SK-N-SH treated with all-trans-retinoic acid at 6 μM for 48 hours (cell line): ENCODE measurements at regions not wholly inside any gene's neighbourhood (a gene's known extent, or its start where the extent isn't known, plus 50 kb on each side); places are given as distances from the start of the nearest gene placed in this dataset.

ENCODE experiments used
- ATAC-seq: fragments of 200-7000 bp; cut with Tn5 transposase; 3 replicates; pipeline ENCODE4 v1.9.1; 2020; ENCODE audit warnings: mild to moderate bottlenecking, moderate library complexity
- ARNTL ChIP-seq: fragments of 450-650 bp; formaldehyde crosslinking; IDR thresholded peaks from 2 replicates; pipeline ENCODE4 v1.5.0; 2020; ENCODE audit warnings: low read depth, mild to moderate bottlenecking, moderate library complexity, borderline replicate concordance
- BACH2 ChIP-seq: fragments of 250-450 bp; sonication (Bioruptor Pico); IDR thresholded peaks from 2 replicates; pipeline ENCODE4 v1.9.0; 2021; ENCODE audit warnings: mild to moderate bottlenecking, borderline replicate concordance
- CREB5 ChIP-seq: fragments of 250-450 bp; sonication (Bioruptor Pico); IDR thresholded peaks from 2 replicates; pipeline ENCODE4 v1.5.1; 2020; ENCODE audit warnings: low read depth, mild to moderate bottlenecking, moderate library complexity
- CSDC2 ChIP-seq: fragments of 250-450 bp; sonication (Bioruptor Pico); IDR thresholded peaks from 2 replicates; pipeline ENCODE4 v1.5.0; 2020; ENCODE audit warnings: mild to moderate bottlenecking, moderate library complexity
- CSRNP3 ChIP-seq: fragments of 250-450 bp; sonication (Bioruptor Pico); IDR thresholded peaks from 2 replicates; pipeline ENCODE4 v1.5.1; 2021; ENCODE audit warnings: mild to moderate bottlenecking, moderate library complexity
- ESRRG ChIP-seq: fragments of 250-450 bp; sonication (Bioruptor Pico); IDR thresholded peaks from 2 replicates; pipeline ENCODE4 v1.6.1; 2021; ENCODE audit warnings: mild to moderate bottlenecking
- GLIS3 ChIP-seq: fragments of 250-450 bp; sonication (Bioruptor Pico); IDR thresholded peaks from 2 replicates; pipeline ENCODE4 v1.5.0; 2020; ENCODE audit warnings: mild to moderate bottlenecking, moderate library complexity
- ISL1 ChIP-seq: fragments of 250-450 bp; sonication (Bioruptor Pico); IDR thresholded peaks from 2 replicates; pipeline ENCODE4 v2.1.2; 2022; ENCODE audit warnings: mild to moderate bottlenecking, moderate library complexity
- OSR1 ChIP-seq: fragments of 250-450 bp; sonication (Bioruptor Pico); IDR thresholded peaks from 2 replicates; pipeline ENCODE4 v1.8.0; 2022; ENCODE audit warnings: moderate library complexity, mild to moderate bottlenecking, inconsistent platforms
- PATZ1 ChIP-seq: fragments of 250-450 bp; sonication (Bioruptor Pico); IDR thresholded peaks from 2 replicates; pipeline ENCODE4 v1.8.0; 2020; ENCODE audit warnings: mild to moderate bottlenecking, moderate library complexity, borderline replicate concordance
- PPARA ChIP-seq: fragments of 250-450 bp; sonication (Bioruptor Pico); IDR thresholded peaks from 2 replicates; pipeline ENCODE4 v1.5.0; 2020; ENCODE audit warnings: mild to moderate bottlenecking, borderline replicate concordance
- RARB ChIP-seq: fragments of 250-450 bp; sonication (Bioruptor Pico); IDR thresholded peaks from 2 replicates; pipeline ENCODE4 v1.8.0; 2021; ENCODE audit warnings: mild to moderate bottlenecking, moderate library complexity
- SNAI2 ChIP-seq: fragments of 250-450 bp; sonication (Bioruptor Pico); IDR thresholded peaks from 2 replicates; pipeline ENCODE4 v1.5.0; 2020; ENCODE audit warnings: mild to moderate bottlenecking, moderate library complexity
- TCF4 ChIP-seq: fragments of 250-450 bp; sonication (Bioruptor Pico); IDR thresholded peaks from 2 replicates; pipeline ENCODE4 v1.8.0; 2021; ENCODE audit warnings: mild to moderate bottlenecking, moderate library complexity, borderline replicate concordance
- TOX ChIP-seq: fragments of 250-450 bp; sonication (Bioruptor Pico); IDR thresholded peaks from 2 replicates; pipeline ENCODE4 v1.8.0; 2021; ENCODE audit warnings: mild to moderate bottlenecking, moderate library complexity, borderline replicate concordance
- TSHZ2 ChIP-seq: fragments of 250-450 bp; sonication (Bioruptor Pico); IDR thresholded peaks from 2 replicates; pipeline ENCODE4 v1.5.0; 2020; ENCODE audit warnings: mild to moderate bottlenecking, moderate library complexity
- ZC3H10 ChIP-seq: fragments of 250-450 bp; sonication (Bioruptor Pico); IDR thresholded peaks from 2 replicates; pipeline ENCODE4 v1.5.1; 2021; ENCODE audit warnings: mild to moderate bottlenecking, moderate library complexity
- ZFP3 ChIP-seq: fragments of 250-450 bp; sonication (Bioruptor Pico); IDR thresholded peaks from 2 replicates; pipeline ENCODE4 v1.5.0; 2020; ENCODE audit warnings: mild to moderate bottlenecking, moderate library complexity
- ZFP30 ChIP-seq: fragments of 450-650 bp; formaldehyde crosslinking; IDR thresholded peaks from 2 replicates; pipeline ENCODE4 v1.5.0; 2022; ENCODE audit warnings: mild to moderate bottlenecking, moderate library complexity
- ZNF565 ChIP-seq: fragments of 450-650 bp; formaldehyde crosslinking; conservative IDR thresholded peaks from 2 replicates; pipeline ENCODE4 v1.5.0; 2020; ENCODE audit warnings: low read depth, mild to moderate bottlenecking, moderate library complexity
- ZNF70 ChIP-seq: fragments of 450-650 bp; formaldehyde crosslinking; IDR thresholded peaks from 2 replicates; pipeline ENCODE4 v1.5.0; 2020; ENCODE audit warnings: mild to moderate bottlenecking, moderate library complexity
- ZNF8 ChIP-seq: fragments of 450-650 bp; formaldehyde crosslinking; IDR thresholded peaks from 2 replicates; pipeline ENCODE4 v1.5.0; 2020; ENCODE audit warnings: mild to moderate bottlenecking, moderate library complexity

- TF ChIP-seq SNAI2 (no peak), ZFP3 (no peak), OSR1 (CRISPR knock-in tag) (no peak), RARB (CRISPR knock-in tag) (no peak), PATZ1 (no peak)
Measured at GRCh38 chr7:18239212-18239611, 211.6 kb upstream of the PRPS1L1 start.

GRCh38 chr7:18241543-18242231 is 214.0 kb upstream of the PRPS1L1 start:
- ATAC-seq, result peak; percentile 30; the same call in 1 of the 3 replicates
- TF ChIP-seq ZFP30, result no peak
- no peak for TF ChIP-seq CREB5 (CRISPR knock-in tag)
- no peak for TF ChIP-seq CSRNP3 (CRISPR knock-in tag)
- TF ChIP-seq GLIS3 (CRISPR knock-in tag), result no peak
- TF ChIP-seq OSR1 (CRISPR knock-in tag), result no peak
- TF ChIP-seq CSDC2 (CRISPR knock-in tag), result no peak
- TF ChIP-seq ZFP3, result no peak
- TF ChIP-seq TOX (CRISPR knock-in tag), result no peak
- no peak for TF ChIP-seq PPARA
- TF ChIP-seq ZNF8 (CRISPR knock-in tag), result no peak
- TF ChIP-seq ZC3H10, result no peak
- no peak for TF ChIP-seq ZNF70 (CRISPR knock-in tag)
- no peak for TF ChIP-seq ESRRG

More at GRCh38 chr7:18239212-18239611, 211.6 kb upstream of the PRPS1L1 start:
- ATAC-seq, result no peak

- ATAC-seq, result no peak
- no peak for TF ChIP-seq ESRRG
- no peak for TF ChIP-seq ZFP3
- no peak for TF ChIP-seq ZFP30
- no peak for TF ChIP-seq CSDC2 (CRISPR knock-in tag)
- no peak for TF ChIP-seq TCF4 (CRISPR knock-in tag)
- TF ChIP-seq ZNF565 (CRISPR knock-in tag), result no peak
- no peak for TF ChIP-seq RARB (CRISPR knock-in tag)
- TF ChIP-seq TOX (CRISPR knock-in tag), result no peak
- no peak for TF ChIP-seq BACH2 (CRISPR knock-in tag)
- TF ChIP-seq CREB5 (CRISPR knock-in tag), result no peak
- TF ChIP-seq ARNTL (CRISPR knock-in tag), result no peak
Measured at GRCh38 chr7:18243731-18244130, 216.1 kb upstream of the PRPS1L1 start.

GRCh38 chr7:18250133-18250532 is 222.5 kb upstream of the PRPS1L1 start:
- no peak for ATAC-seq

More at GRCh38 chr7:18250133-18250532, 222.5 kb upstream of the PRPS1L1 start:
- TF ChIP-seq GLIS3 (CRISPR knock-in tag), result no peak
- TF ChIP-seq TSHZ2 (CRISPR knock-in tag), result no peak
- no peak for TF ChIP-seq ISL1 (CRISPR knock-in tag)
- TF ChIP-seq ZFP3, result no peak
- TF ChIP-seq ZFP30, result no peak
